Right lobe of liver (tissue), 4 donors: ENCODE measurements at regions not wholly inside any gene's neighbourhood (a gene's known extent, or its start where the extent isn't known, plus 50 kb on each side); places are given as distances from the start of the nearest gene placed in this dataset.

Experiments
- CTCF ChIP-seq, 4 donors: fragments of 200-600 bp in 3 of 4; fragments of 450-650 bp in 1 of 4; IDR thresholded peaks; one replicate each; pipeline versions ENCODE4 v1.5.1 to v1.8.0; 2016 to 2022; ENCODE audit warnings: antibody characterized with exemption in 4 of 4, mild to moderate bottlenecking in 2 of 4
- POLR2A ChIP-seq: fragments of 450-650 bp; IDR thresholded peaks from one replicate; pipeline ENCODE4 v1.6.1; 2017; ENCODE audit warnings: antibody characterized with exemption, mild to moderate bottlenecking
- donor health status: DM: no; HTN: no; CAD: no.
- donor health status: DM: no; HTN: no; CAD: no.
- donor health status: DM: no; HTN: yes; CAD: no.

GRCh38 chr6:168915242-168915641, 338.4 kb downstream of the THBS2 start:
- TF ChIP-seq POLR2A (no peak), CTCF (IDR thresholded peaks at IDR 0.05) (no peak)
